CD14-positive monocyte (primary cell): ENCODE measurements at regions not wholly inside any gene's neighbourhood (a gene's known extent, or its start where the extent isn't known, plus 50 kb on each side); places are given as distances from the start of the nearest gene placed in this dataset.

Experiments
- DNase-seq, 3 donors: peaks; one replicate each; pipeline ENCODE4 v3.0.0-alpha.2; 2011 to 2022
- H2AFZ ChIP-seq: 2 replicates; pipeline ENCODE4 v1.6.0; 2012; ENCODE audit warnings: mild to moderate bottlenecking, low read depth, low read length, inconsistent platforms; ENCODE audit not compliant: insufficient read depth, poor library complexity, severe bottlenecking
- H3K27ac ChIP-seq, 2 donors: 1 replicate in 1 of 2; 2 replicates in 1 of 2; pipeline ENCODE4 v1.5.1; 2012 to 2013; ENCODE audit warnings: low read length in 2 of 2, control low read depth in 1 of 2, inconsistent platforms in 1 of 2, low read depth in 1 of 2, mild to moderate bottlenecking in 1 of 2
- H3K27me3 ChIP-seq, 2 donors: one replicate each; pipeline versions ENCODE4 v1.6.0 to v1.6.1; 2011 to 2013; ENCODE audit warnings: low read length in 2 of 2; ENCODE audit not compliant: control insufficient read depth in 2 of 2, insufficient read depth in 2 of 2
- H3K36me3 ChIP-seq, 2 donors: replicated peaks in 1 of 2; 1 replicate in 1 of 2; 2 replicates in 1 of 2; pipeline versions ENCODE4 v1.5.1 to v1.6.1; 2012 to 2013; ENCODE audit warnings: low read length in 2 of 2, control low read depth in 1 of 2, inconsistent platforms in 1 of 2, mild to moderate bottlenecking in 1 of 2; ENCODE audit not compliant: insufficient read depth in 2 of 2, control insufficient read depth in 1 of 2
- H3K4me1 ChIP-seq, 2 donors: 1 replicate in 1 of 2; 2 replicates in 1 of 2; pipeline versions ENCODE4 v1.5.1 to v1.6.1; 2012 to 2013; ENCODE audit warnings: low read length in 2 of 2, control low read depth in 1 of 2, inconsistent platforms in 1 of 2, mild to moderate bottlenecking in 1 of 2, moderate library complexity in 1 of 2; ENCODE audit not compliant: insufficient read depth in 2 of 2, control insufficient read depth in 1 of 2
- H3K4me2 ChIP-seq: replicated peaks from 2 replicates; pipeline ENCODE3; 2012; ENCODE audit warnings: low read length, moderate library complexity, mild to moderate bottlenecking; ENCODE audit not compliant: poor library complexity, severe bottlenecking; ENCODE audit errors: extremely low read depth
- H3K4me3 ChIP-seq, 3 experiments: fragments of 200-600 bp in 1 of 3; sonication (generic) in 1 of 3; replicated peaks in 1 of 3; 1 replicate in 2 of 3; 2 replicates in 1 of 3; pipeline ENCODE4 v1.5.1; 2011 to 2013; ENCODE audit warnings: low read length in 3 of 3, mild to moderate bottlenecking in 3 of 3, control low read depth in 2 of 3, low read depth in 2 of 3, inconsistent platforms in 1 of 3, moderate library complexity in 1 of 3
- H3K79me2 ChIP-seq: 2 replicates; pipeline ENCODE4 v1.6.0; 2012; ENCODE audit warnings: mild to moderate bottlenecking, control low read depth, inconsistent platforms, low read length, moderate library complexity; ENCODE audit not compliant: insufficient read depth
- H3K9ac ChIP-seq: 2 replicates; pipeline ENCODE4 v1.6.0; 2017; ENCODE audit warnings: low read length, mild to moderate bottlenecking; ENCODE audit not compliant: insufficient read depth, poor library complexity, severe bottlenecking
- H3K9me3 ChIP-seq, 2 donors: replicated peaks in 1 of 2; 1 replicate in 1 of 2; 2 replicates in 1 of 2; pipeline versions ENCODE4 v1.5.1 to v1.6.1; 2012 to 2013; ENCODE audit warnings: low read length in 2 of 2, control low read depth in 1 of 2; ENCODE audit not compliant: control insufficient read depth in 1 of 2, insufficient read depth in 1 of 2
- H4K20me1 ChIP-seq: 2 replicates; pipeline ENCODE4 v1.6.0; 2012; ENCODE audit warnings: mild to moderate bottlenecking, low read length, control low read depth, moderate library complexity; ENCODE audit not compliant: insufficient read depth
- H3K27ac Mint-ChIP-seq, 7 donors: one replicate each; pipeline ENCODE4 v1.8.0; 2020; ENCODE audit warnings: mild to moderate bottlenecking in 7 of 7, mixed read lengths in 7 of 7, moderate library complexity in 6 of 7, inconsistent platforms in 2 of 7
- H3K27me3 Mint-ChIP-seq, 3 donors: one replicate each; pipeline ENCODE4 v1.8.0; 2021 to 2022; ENCODE audit warnings: low read depth in 3 of 3, mild to moderate bottlenecking in 3 of 3, mixed read lengths in 3 of 3, moderate library complexity in 3 of 3, inconsistent platforms in 1 of 3
- H3K36me3 Mint-ChIP-seq, 2 donors: one replicate each; pipeline ENCODE4 v1.8.0; 2020; ENCODE audit warnings: mixed read lengths in 2 of 2, inconsistent platforms in 1 of 2, mild to moderate bottlenecking in 1 of 2
- H3K4me1 Mint-ChIP-seq: one replicate; pipeline ENCODE4 v1.8.0; 2020; ENCODE audit warnings: mild to moderate bottlenecking, mixed read lengths
- H3K4me3 Mint-ChIP-seq, 2 donors: one replicate each; pipeline ENCODE4 v1.8.0; 2020; ENCODE audit warnings: mild to moderate bottlenecking in 2 of 2, mixed read lengths in 2 of 2, moderate library complexity in 1 of 2
- H3K9me3 Mint-ChIP-seq, 7 donors: one replicate each; pipeline ENCODE4 v1.8.0; 2020 to 2022; ENCODE audit warnings: mixed read lengths in 7 of 7, mild to moderate bottlenecking in 6 of 7, moderate library complexity in 6 of 7, inconsistent platforms in 2 of 7
- CTCF ChIP-seq: fragments of 200-600 bp; IDR thresholded peaks from one replicate; pipeline ENCODE4 v1.8.0; 2022; ENCODE audit warnings: antibody characterized with exemption, mild to moderate bottlenecking
- WGBS: methylation state at CpG from one replicate; pipeline ENCODE4 v1.1.5; 2013; ENCODE audit warnings: missing lambda C conversion rate; ENCODE audit not compliant: insufficient coverage; 5-methylcytosine and 5-hydroxymethylcytosine counted together
- intact Hi-C, 2 donors: fragments of 100-400 bp; cut with micrococcal nuclease; formaldehyde crosslinking; loops; one replicate each; pipeline versions ENCODE4 v1.15.0 to v1.15.1; 2023

- Histone ChIP-seq H3K79me2 (no peaks in the 10 kb centered on the region), H3K4me2 (no peak overlapping the region), H3K36me3 (no peaks in the 10 kb centered on the region), H3K9me3 (no peaks in the 10 kb centered on the region), H3K9ac (no peak overlapping the region), H3K27me3 (no peaks in the 10 kb centered on the region), H3K4me3 (no peak overlapping the region), H3K4me1 (no peaks in the 10 kb centered on the region), H4K20me1 (no peaks in the 10 kb centered on the region), H2AFZ (no peak overlapping the region), H3K27ac (no peak overlapping the region)
- Mint-ChIP-seq H3K4me1 (no peaks in the 10 kb centered on the region), H3K27ac (peak overlapping the region in 1 of 7 donors; percentile 22), H3K9me3 (peaks cover 0 to 5% (median 2%) of the 10 kb centered on the region in 7 donors), H3K36me3 (no peaks in the 10 kb centered on the region), H3K27me3 (peaks cover 0 to 4% (median 2%) of the 10 kb centered on the region in 3 donors), H3K4me3 (no peak overlapping the region)
- no peak for TF ChIP-seq CTCF
- WGBS, result no CpG with 5 or more reads among the region's 1 CpG
- intact Hi-C loops, result no loop called here
- no peak for DNase-seq
Observed at GRCh38 chr7:96526496-96526895, 183.2 kb downstream of the SEM1 start.

GRCh38 chr7:96521068-96521894 is 188.4 kb downstream of the SEM1 start:
- H3K4me1 ChIP-seq, result no peaks in the 10 kb centered on the region
- H3K4me3 Mint-ChIP-seq, result no peak overlapping the region

More at GRCh38 chr7:96521068-96521894, 188.4 kb downstream of the SEM1 start:
- TF ChIP-seq CTCF, result no peak
- peaks cover 0 to 5% (median 0%) of the 10 kb centered on the region in 7 donors for H3K9me3 Mint-ChIP-seq
- Histone ChIP-seq H3K27ac (no peak overlapping the region), H3K36me3 (no peaks in the 10 kb centered on the region), H3K4me2 (no peak overlapping the region), H3K9me3 (no peaks in the 10 kb centered on the region), H2AFZ (no peak overlapping the region), H3K9ac (no peak overlapping the region), H4K20me1 (no peaks in the 10 kb centered on the region), H3K27me3 (no peaks in the 10 kb centered on the region), H3K79me2 (no peaks in the 10 kb centered on the region), H3K4me3 (no peak overlapping the region)
- H3K27me3 Mint-ChIP-seq, result peaks cover 0 to 6% (median 4%) of the 10 kb centered on the region in 3 donors
- DNase-seq, result no peak
- H3K27ac Mint-ChIP-seq, result no peak overlapping the region
- H3K4me1 Mint-ChIP-seq, result no peaks in the 10 kb centered on the region
- no peaks in the 10 kb centered on the region for H3K36me3 Mint-ChIP-seq
- 95% methylated on average over 11 of the region's 13 CpGs for WGBS
- intact Hi-C loops, result no loop called here
